H1 (cell line): ENCODE measurements at regions not wholly inside any gene's neighbourhood (a gene's known extent, or its start where the extent isn't known, plus 50 kb on each side); places are given as distances from the start of the nearest gene placed in this dataset.

Source experiments
- CTCF ChIA-PET: fragments of 300-600 bp; sonication (Branson Sonifier 250); formaldehyde crosslinking; loops from one replicate; lab custom pipeline; 2021; ENCODE audit not compliant: partially characterized antibody; lab: Charles Lee
- POLR2A ChIA-PET: fragments of 300-600 bp; sonication (Branson Sonifier 250); formaldehyde crosslinking; loops from one replicate; lab custom pipeline; 2021; ENCODE audit warnings: inconsistent platforms; ENCODE audit not compliant: partially characterized antibody; lab: Charles Lee
- DNase-seq, 2 experiments: peaks; one replicate each; pipeline versions ENCODE4 v3.0.0 to v3.0.0-alpha.2; 2010 to 2022; ENCODE audit warnings: low spot score in 2 of 2, low read depth in 1 of 2, mixed read lengths in 1 of 2
- FAIRE-seq: peaks from 2 replicates; lab custom pipeline; 2011; peaks lifted over from hg19 to GRCh38; lab: Jason Lieb, UNC
- H2AFZ ChIP-seq: 2 replicates; pipeline ENCODE4 v1.8.1; 2012; ENCODE audit warnings: low read length, inconsistent platforms
- H2AK5ac ChIP-seq: 2 replicates; pipeline ENCODE4 v1.6.1; 2013; ENCODE audit warnings: low read depth, low read length
- H2BK120ac ChIP-seq: replicated peaks from 2 replicates; pipeline ENCODE3; 2013; ENCODE audit warnings: low read depth, low read length, inconsistent platforms
- H2BK12ac ChIP-seq: 2 replicates; pipeline ENCODE4 v1.6.1; 2013; ENCODE audit warnings: low read depth, low read length
- H2BK15ac ChIP-seq: 2 replicates; pipeline ENCODE4 v1.6.1; 2013; ENCODE audit warnings: low read length
- H2BK20ac ChIP-seq: 2 replicates; pipeline ENCODE4 v1.6.1; 2013; ENCODE audit warnings: low read length
- H2BK5ac ChIP-seq: 2 replicates; pipeline ENCODE4 v1.6.1; 2013; ENCODE audit warnings: low read depth, low read length
- H3K14ac ChIP-seq: 2 replicates; pipeline ENCODE4 v1.6.1; 2013; ENCODE audit warnings: inconsistent platforms; ENCODE audit not compliant: insufficient read length
- H3K18ac ChIP-seq: 2 replicates; pipeline ENCODE4 v1.6.1; 2013; ENCODE audit warnings: low read length; ENCODE audit errors: extremely low read depth
- H3K23ac ChIP-seq: 2 replicates; pipeline ENCODE4 v1.6.1; 2013; ENCODE audit warnings: inconsistent platforms; ENCODE audit not compliant: insufficient read length
- H3K23me2 ChIP-seq: 2 replicates; pipeline ENCODE4 v1.6.1; 2013; ENCODE audit warnings: low read depth, low read length
- H3K27ac ChIP-seq: 2 replicates; pipeline ENCODE4 v1.6.1; 2011; ENCODE audit warnings: low read depth, low read length, inconsistent platforms
- H3K27me3 ChIP-seq, 4 experiments: replicated peaks in 1 of 4; 1 replicate in 1 of 4; 2 replicates in 3 of 4; pipeline versions ENCODE4 v1.6.1 to v1.8.1; 2011 to 2013; ENCODE audit warnings: low read length in 3 of 4, mild to moderate bottlenecking in 3 of 4, inconsistent platforms in 2 of 4, mixed read lengths in 2 of 4, moderate library complexity in 1 of 4; ENCODE audit not compliant: control insufficient read depth in 3 of 4, insufficient read depth in 3 of 4; ENCODE audit errors: extremely low read depth in 1 of 4
- H3K36me3 ChIP-seq, 4 experiments: 2 replicates each; pipeline versions ENCODE4 v1.6.1 to v1.8.1; 2011 to 2013; ENCODE audit warnings: mild to moderate bottlenecking in 4 of 4, low read length in 3 of 4, moderate library complexity in 2 of 4, control low read depth in 1 of 4, inconsistent platforms in 1 of 4; ENCODE audit not compliant: insufficient read depth in 4 of 4, control insufficient read depth in 2 of 4
- H3K4ac ChIP-seq: replicated peaks from 2 replicates; pipeline ENCODE3; 2013; ENCODE audit warnings: low read length, low read depth, mixed read lengths, inconsistent platforms; ENCODE audit not compliant: insufficient read length
- H3K4me1 ChIP-seq, 4 experiments: replicated peaks in 1 of 4; 1 replicate in 1 of 4; 2 replicates in 3 of 4; pipeline versions ENCODE4 v1.6.1 to v1.8.1; 2011 to 2013; ENCODE audit warnings: low read length in 3 of 4, inconsistent platforms in 2 of 4, mixed read lengths in 1 of 4; ENCODE audit not compliant: insufficient read depth in 4 of 4, control insufficient read depth in 3 of 4
- H3K4me2 ChIP-seq, 2 experiments: 2 replicates each; pipeline versions ENCODE4 v1.6.1 to v1.8.1; 2011 to 2013; ENCODE audit warnings: low read depth in 2 of 2, low read length in 2 of 2, control low read depth in 1 of 2, inconsistent platforms in 1 of 2, mild to moderate bottlenecking in 1 of 2; ENCODE audit not compliant: insufficient read depth in 1 of 2
- H3K4me3 ChIP-seq, 4 experiments: fragments of 200-600, 300-600 bp in 1 of 4; sonication (generic), shearing (Covaris generic), sonication (Bioruptor Twin) in 1 of 4; 2 replicates each; pipeline versions ENCODE4 v1.5.1 to v1.8.1; 2011 to 2016; ENCODE audit warnings: low read length in 4 of 4, low read depth in 3 of 4, control low read depth in 2 of 4, inconsistent platforms in 2 of 4, mild to moderate bottlenecking in 2 of 4, mixed read lengths in 1 of 4, moderate library complexity in 1 of 4; ENCODE audit not compliant: insufficient read depth in 2 of 4; ENCODE audit errors: extremely low read depth in 1 of 4
- H3K56ac ChIP-seq: replicated peaks from 2 replicates; pipeline ENCODE3; 2013; ENCODE audit warnings: low read depth, mild to moderate bottlenecking, mixed read lengths, low read length, inconsistent platforms; ENCODE audit not compliant: insufficient read length
- H3K79me1 ChIP-seq: 2 replicates; pipeline ENCODE4 v1.6.1; 2013; ENCODE audit warnings: low read depth, low read length, control low read depth
- H3K79me2 ChIP-seq, 2 experiments: 2 replicates each; pipeline versions ENCODE4 v1.6.1 to v1.8.1; 2012 to 2013; ENCODE audit warnings: low read length in 2 of 2, mild to moderate bottlenecking in 2 of 2, inconsistent platforms in 1 of 2; ENCODE audit not compliant: insufficient read depth in 2 of 2, control insufficient read depth in 1 of 2
- H3K9ac ChIP-seq, 4 experiments: replicated peaks in 1 of 4; 1 replicate in 1 of 4; 2 replicates in 3 of 4; pipeline versions ENCODE4 v1.6.1 to v1.8.1; 2011 to 2013; ENCODE audit warnings: low read depth in 3 of 4, low read length in 3 of 4, control low read depth in 2 of 4, mild to moderate bottlenecking in 2 of 4, moderate library complexity in 2 of 4, inconsistent platforms in 1 of 4; ENCODE audit errors: extremely low read depth in 1 of 4
- H3K9me3 ChIP-seq, 2 experiments: 2 replicates each; pipeline versions ENCODE4 v1.6.1 to v1.8.1; 2012 to 2013; ENCODE audit warnings: mild to moderate bottlenecking in 2 of 2, moderate library complexity in 2 of 2, control low read depth in 1 of 2, inconsistent platforms in 1 of 2, low read depth in 1 of 2, low read length in 1 of 2, mixed read lengths in 1 of 2; ENCODE audit not compliant: insufficient read depth in 2 of 2
- H4K20me1 ChIP-seq, 2 experiments: replicated peaks in 1 of 2; 2 replicates each; pipeline versions ENCODE3 to v1.8.1; 2011 to 2013; ENCODE audit warnings: inconsistent platforms in 2 of 2, low read length in 2 of 2, mild to moderate bottlenecking in 1 of 2; ENCODE audit not compliant: insufficient read depth in 2 of 2, control insufficient read depth in 1 of 2
- H4K5ac ChIP-seq: 2 replicates; pipeline ENCODE4 v1.6.1; 2013; ENCODE audit warnings: low read length, low read depth, mixed read lengths, inconsistent platforms; ENCODE audit not compliant: insufficient read length
- H4K8ac ChIP-seq: 2 replicates; pipeline ENCODE4 v1.8.0; 2013; ENCODE audit warnings: mild to moderate bottlenecking, moderate library complexity, low read length, inconsistent platforms; ENCODE audit not compliant: insufficient read depth; ENCODE audit errors: extremely low read depth
- H4K91ac ChIP-seq: replicated peaks from 2 replicates; pipeline ENCODE3; 2013; ENCODE audit warnings: low read length, mixed read lengths, inconsistent platforms; ENCODE audit not compliant: insufficient read length
- BCL11A ChIP-seq, 2 experiments: IDR thresholded peaks; one replicate each; pipeline ENCODE4 v1.6.1; 2011; ENCODE audit warnings: low read depth in 2 of 2, low read length in 2 of 2, mild to moderate bottlenecking in 2 of 2
- CHD1 ChIP-seq: IDR thresholded peaks from 2 replicates; pipeline ENCODE4 v1.6.1; 2012; ENCODE audit warnings: low read depth, low read length, improper control_type of control experiment
- EZH2 ChIP-seq: fragments of 200-600 bp; sonication (generic); IDR thresholded peaks from 2 replicates; pipeline ENCODE4 v1.7.1; 2012; ENCODE audit warnings: low read depth, mild to moderate bottlenecking, moderate library complexity, low read length, inconsistent platforms; ENCODE audit not compliant: severe bottlenecking
- MAFK ChIP-seq: IDR thresholded peaks from 2 replicates; pipeline ENCODE4 v1.6.1; 2012; ENCODE audit warnings: low read depth, mild to moderate bottlenecking, improper control_type of control experiment, low read length
- PHF8 ChIP-seq: fragments of 200-600 bp; sonication (generic); conservative IDR thresholded peaks from 2 replicates; pipeline ENCODE4 v1.7.1; 2012; ENCODE audit warnings: low read depth, mild to moderate bottlenecking, inconsistent platforms, low read length, moderate library complexity
- RAD21 ChIP-seq, 2 experiments: IDR thresholded peaks in 1 of 2; conservative IDR thresholded peaks in 1 of 2; 2 replicates each; pipeline ENCODE4 v1.6.1; 2011; ENCODE audit warnings: low read depth in 2 of 2, low read length in 2 of 2, improper control_type of control experiment in 1 of 2, inconsistent platforms in 1 of 2, mild to moderate bottlenecking in 1 of 2, moderate library complexity in 1 of 2
- RXRA ChIP-seq: IDR thresholded peaks from 2 replicates; pipeline ENCODE4 v1.6.1; 2011; ENCODE audit warnings: low read depth, mild to moderate bottlenecking, low read length, moderate library complexity; ENCODE audit not compliant: insufficient read depth
- SIX5 ChIP-seq: IDR thresholded peaks from 2 replicates; pipeline ENCODE4 v1.6.1; 2011; ENCODE audit warnings: mild to moderate bottlenecking, low read depth, low read length
- TBP ChIP-seq: IDR thresholded peaks from 2 replicates; pipeline ENCODE4 v1.6.1; 2011; ENCODE audit warnings: low read depth, low read length, improper control_type of control experiment
- WGBS, 2 experiments: shearing (Covaris generic) in 1 of 2; methylation state at CpG; one replicate each; pipeline versions ENCODE4 v1.1.6 to v1.1.7; 2013 to 2015; ENCODE audit warnings: low lambda C conversion rate in 2 of 2, mixed read lengths in 2 of 2, inconsistent platforms in 1 of 2, low coverage in 1 of 2, missing lambda C conversion rate in 1 of 2; ENCODE audit not compliant: insufficient replicate concordance in 2 of 2, insufficient coverage in 1 of 2, insufficient read length in 1 of 2; ENCODE audit errors: extremely low coverage in 1 of 2, missing lambda C conversion rate in 1 of 2; 5-methylcytosine and 5-hydroxymethylcytosine counted together
- TF ChIP-seq, protein P1 (sequence below): IDR thresholded peaks from 2 replicates; pipeline ENCODE4 v1.6.1; 2011; ENCODE audit warnings: low read length, improper control_type of control experiment
- TF ChIP-seq, protein P2 (sequence below): IDR thresholded peaks from 2 replicates; pipeline ENCODE4 v1.6.1; 2012; ENCODE audit warnings: low read length, inconsistent platforms

DNA sequence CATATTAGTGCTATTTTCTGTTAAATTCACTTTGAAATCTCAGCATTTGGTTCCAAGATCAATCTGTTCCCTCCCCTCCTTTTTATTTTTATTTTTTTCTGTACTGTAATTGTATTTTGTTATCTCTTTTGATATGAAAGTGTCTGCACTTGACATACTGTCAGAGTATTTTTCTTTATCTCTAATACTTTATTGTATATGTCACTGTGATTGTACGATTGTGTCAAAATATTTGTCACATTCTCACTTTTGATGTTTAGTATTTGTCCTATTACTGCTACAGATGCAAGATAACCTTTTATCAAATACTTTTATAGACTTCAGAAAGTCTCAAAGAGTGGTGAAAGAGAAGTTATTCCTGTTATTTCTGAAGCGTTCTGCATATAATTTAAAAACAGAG is 323.5 kb downstream of the JRKL start:
- Histone ChIP-seq H3K79me2 (no peaks in the 10 kb centered on the region), H4K91ac (no peak overlapping the region), H3K79me1 (no peaks in the 10 kb centered on the region), H3K18ac (no peak overlapping the region), H3K23ac (no peak overlapping the region), H4K20me1 (no peaks in the 10 kb centered on the region), H2BK120ac (no peak overlapping the region), H2AFZ (no peak overlapping the region), H3K23me2 (no peaks in the 10 kb centered on the region), H3K36me3 (no peaks in the 10 kb centered on the region), H2BK12ac (no peak overlapping the region), H4K5ac (no peak overlapping the region), H2BK5ac (no peak overlapping the region), H3K4me1 (no peaks in the 10 kb centered on the region), H3K9me3 (no peaks in the 10 kb centered on the region), H3K4ac (no peak overlapping the region), H3K56ac (no peak overlapping the region), H3K27me3 (no peaks in the 10 kb centered on the region), H4K8ac (no peak overlapping the region), H2BK20ac (no peak overlapping the region), H3K9ac (no peak overlapping the region), H2AK5ac (no peak overlapping the region), H3K14ac (no peak overlapping the region), H3K4me2 (no peak overlapping the region), H2BK15ac (no peak overlapping the region), H3K4me3 (no peak overlapping the region), H3K27ac (no peak overlapping the region)
- TF ChIP-seq CHD1 (no peak), EZH2 (no peak), MAFK (no peak), TBP (no peak), BCL11A (IDR thresholded peaks at IDR 0.05; ENCODE audit: low read depth in 2 of 2, low read length in 2 of 2) (no peak), SIX5 (no peak), RXRA (no peak), RAD21 (IDR thresholded peaks at IDR 0.05 in 1 of 2, conservative IDR thresholded peaks at IDR 0.05 in 1 of 2; ENCODE audit: low read depth in 2 of 2, low read length in 2 of 2) (no peak), PHF8 (no peak)
- TF ChIP-seq, protein P1, sequence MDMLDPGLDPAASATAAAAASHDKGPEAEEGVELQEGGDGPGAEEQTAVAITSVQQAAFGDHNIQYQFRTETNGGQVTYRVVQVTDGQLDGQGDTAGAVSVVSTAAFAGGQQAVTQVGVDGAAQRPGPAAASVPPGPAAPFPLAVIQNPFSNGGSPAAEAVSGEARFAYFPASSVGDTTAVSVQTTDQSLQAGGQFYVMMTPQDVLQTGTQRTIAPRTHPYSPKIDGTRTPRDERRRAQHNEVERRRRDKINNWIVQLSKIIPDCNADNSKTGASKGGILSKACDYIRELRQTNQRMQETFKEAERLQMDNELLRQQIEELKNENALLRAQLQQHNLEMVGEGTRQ, result no peak
- TF ChIP-seq, protein P2, sequence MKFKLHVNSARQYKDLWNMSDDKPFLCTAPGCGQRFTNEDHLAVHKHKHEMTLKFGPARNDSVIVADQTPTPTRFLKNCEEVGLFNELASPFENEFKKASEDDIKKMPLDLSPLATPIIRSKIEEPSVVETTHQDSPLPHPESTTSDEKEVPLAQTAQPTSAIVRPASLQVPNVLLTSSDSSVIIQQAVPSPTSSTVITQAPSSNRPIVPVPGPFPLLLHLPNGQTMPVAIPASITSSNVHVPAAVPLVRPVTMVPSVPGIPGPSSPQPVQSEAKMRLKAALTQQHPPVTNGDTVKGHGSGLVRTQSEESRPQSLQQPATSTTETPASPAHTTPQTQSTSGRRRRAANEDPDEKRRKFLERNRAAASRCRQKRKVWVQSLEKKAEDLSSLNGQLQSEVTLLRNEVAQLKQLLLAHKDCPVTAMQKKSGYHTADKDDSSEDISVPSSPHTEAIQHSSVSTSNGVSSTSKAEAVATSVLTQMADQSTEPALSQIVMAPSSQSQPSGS, result no peak
- ChIA-PET POLR2A (no interaction called here), CTCF (interaction anchor here (1.7 kb wide), 1 partner anchor 8 kb away, joined by 6 read pairs; no protein-coding TSS in a partner anchor)
- FAIRE-seq, result no peak
- WGBS, 2 experiments, result 84% methylated on average over 2 of the region's 2 CpGs; no CpG with 5 or more reads in 1 of the 2 experiments
- no peak for DNase-seq
